ENCODE measurements at regions not wholly inside any gene's neighbourhood (a gene's known extent, or its start where the extent isn't known, plus 50 kb on each side); places are given as distances from the start of the nearest gene placed in this dataset.

- TF ChIP-seq POLR2A (IDR thresholded peaks at IDR 0.05; ENCODE audit: low read depth, low read length) (no peak), MXI1 (IDR thresholded peaks at IDR 0.05; ENCODE audit: low read depth, low read length) (no peak), SP1 (IDR thresholded peaks at IDR 0.05; ENCODE audit: low read depth, low read length) (no peak), CBX3 (IDR thresholded peaks at IDR 0.05; ENCODE audit: borderline replicate concordance, low read depth) (no peak), CTCF (IDR thresholded peaks at IDR 0.05 in 2 of 3, conservative IDR thresholded peaks at IDR 0.05 in 1 of 3; ENCODE audit: control insufficient read depth in 2 of 3, extremely low read depth in 1 of 3, insufficient read depth in 1 of 3, low read depth in 3 of 3, low read length in 3 of 3) (no peak), RFX5 (IDR thresholded peaks at IDR 0.05; ENCODE audit: low read depth, low read length) (no peak), SKIL (IDR thresholded peaks at IDR 0.05; ENCODE audit: low read depth, poor library complexity, severe bottlenecking) (no peak), ELK1 (IDR thresholded peaks at IDR 0.05; ENCODE audit: low read depth, low read length) (no peak), EP300 (IDR thresholded peaks at IDR 0.05; ENCODE audit: borderline replicate concordance in 1 of 2, control insufficient read depth in 1 of 2, low read depth in 2 of 2, low read length in 2 of 2) (no peak), NFYA (IDR thresholded peaks at IDR 0.05; ENCODE audit: borderline replicate concordance, low read depth, low read length) (no peak), USF1 (IDR thresholded peaks at IDR 0.05; ENCODE audit: borderline replicate concordance, extremely low read length, insufficient read depth, low read depth, low read length) (no peak), EZH2 (IDR thresholded peaks at IDR 0.05; ENCODE audit: borderline replicate concordance, control insufficient read depth, low read depth, low read length) (no peak), GABPA (IDR thresholded peaks at IDR 0.05; ENCODE audit: low read depth) (no peak), POU2F2 (IDR thresholded peaks at IDR 0.05; ENCODE audit: borderline replicate concordance, low read depth, low read length) (no peak)
Measured at GRCh38 chr10:28871665-28872064, 194.3 kb downstream of the BAMBI start.

All from GM12878 (cell line).